IMR-90 (cell line): ENCODE measurements at regions not wholly inside any gene's neighbourhood (a gene's known extent, or its start where the extent isn't known, plus 50 kb on each side); places are given as distances from the start of the nearest gene placed in this dataset.

Source experiments
- ATAC-seq: fragments of 200-7000 bp; cut with Tn5 transposase; 2 replicates; pipeline ENCODE4 v1.9.1; 2020; ENCODE audit warnings: low read depth, mild to moderate bottlenecking, moderate library complexity
- BruUV-seq: library from RNA; stranded (reverse); fragments of 400-500 nt; replicated peaks from 2 replicates; lab custom pipeline; 2021; lab: Mats Ljungman, UMichigan
- CTCF ChIA-PET: fragments of 300-600 bp; formaldehyde crosslinking; extraction: SDS; loops from one replicate; lab custom pipeline; 2021; ENCODE audit warnings: antibody characterized with exemption; lab: Yijun Ruan, JAX
- POLR2A ChIA-PET: fragments of 300-600 bp; sonication (Branson Sonifier 250); formaldehyde crosslinking; loops from one replicate; lab custom pipeline; 2022; ENCODE audit warnings: antibody characterized with exemption; ENCODE audit not compliant: unreplicated experiment; lab: Charles Lee
- DNase-seq: peaks from one replicate; pipeline ENCODE4 v3.0.0; 2013
- H2AFZ ChIP-seq: replicated peaks from 2 replicates; pipeline ENCODE3; 2013; ENCODE audit warnings: low read length, mild to moderate bottlenecking; ENCODE audit not compliant: poor library complexity
- H2AK5ac ChIP-seq: 2 replicates; pipeline ENCODE4 v1.6.1; 2013; ENCODE audit warnings: low read depth, low read length, inconsistent platforms
- H2AK9ac ChIP-seq: replicated peaks from 2 replicates; pipeline ENCODE3; 2013; ENCODE audit warnings: mild to moderate bottlenecking, low read depth, low read length, moderate library complexity; ENCODE audit not compliant: poor library complexity
- H2BK120ac ChIP-seq: 2 replicates; pipeline ENCODE4 v1.6.1; 2013; ENCODE audit warnings: low read depth, low read length, inconsistent platforms
- H2BK15ac ChIP-seq: 3 replicates; pipeline ENCODE4 v1.6.1; 2013; ENCODE audit warnings: low read depth, low read length, inconsistent platforms
- H2BK20ac ChIP-seq: 2 replicates; pipeline ENCODE4 v1.6.1; 2013; ENCODE audit warnings: low read depth, mild to moderate bottlenecking, inconsistent platforms, low read length, moderate library complexity
- H2BK5ac ChIP-seq: 2 replicates; pipeline ENCODE4 v1.6.1; 2013; ENCODE audit warnings: mild to moderate bottlenecking, low read depth, low read length, inconsistent platforms; ENCODE audit not compliant: poor library complexity, severe bottlenecking
- H3K14ac ChIP-seq: replicated peaks from 2 replicates; pipeline ENCODE4 v1.6.1; 2013; ENCODE audit warnings: low read depth, low read length, inconsistent platforms
- H3K18ac ChIP-seq: 2 replicates; pipeline ENCODE4 v1.6.1; 2013; ENCODE audit warnings: low read depth, low read length, control low read depth
- H3K23ac ChIP-seq: 2 replicates; pipeline ENCODE4 v1.6.1; 2013; ENCODE audit warnings: low read depth, low read length, inconsistent platforms
- H3K27ac ChIP-seq: 2 replicates; pipeline ENCODE4 v1.5.1; 2013; ENCODE audit warnings: mild to moderate bottlenecking, control low read depth, low read length; ENCODE audit not compliant: insufficient read depth
- H3K27me3 ChIP-seq: 2 replicates; pipeline ENCODE4 v1.6.1; 2013; ENCODE audit warnings: low read length; ENCODE audit not compliant: control insufficient read depth, insufficient read depth
- H3K36me3 ChIP-seq: 2 replicates; pipeline ENCODE4 v1.6.1; 2013; ENCODE audit warnings: low read length, mixed read lengths; ENCODE audit not compliant: control insufficient read depth, insufficient read depth
- H3K4ac ChIP-seq: 2 replicates; pipeline ENCODE4 v1.6.1; 2013; ENCODE audit warnings: low read depth, low read length, inconsistent platforms
- H3K4me1 ChIP-seq: 2 replicates; pipeline ENCODE4 v1.6.1; 2013; ENCODE audit warnings: low read length, mixed read lengths; ENCODE audit not compliant: control insufficient read depth, insufficient read depth
- H3K4me2 ChIP-seq: 2 replicates; pipeline ENCODE4 v1.6.1; 2013; ENCODE audit warnings: low read depth, mild to moderate bottlenecking, control low read depth, low read length, moderate library complexity
- H3K4me3 ChIP-seq: 2 replicates; pipeline ENCODE4 v1.5.1; 2013; ENCODE audit warnings: low read depth, mild to moderate bottlenecking, control low read depth, low read length, moderate library complexity; ENCODE audit not compliant: insufficient read depth
- H3K56ac ChIP-seq: 2 replicates; pipeline ENCODE4 v1.6.1; 2013; ENCODE audit warnings: low read length, inconsistent platforms; ENCODE audit not compliant: insufficient read depth; ENCODE audit errors: extremely low read depth
- H3K79me1 ChIP-seq, 2 experiments: 2 replicates each; pipeline ENCODE4 v1.6.1; 2013; ENCODE audit warnings: low read length in 2 of 2, inconsistent platforms in 1 of 2, low read depth in 1 of 2
- H3K9ac ChIP-seq: 2 replicates; pipeline ENCODE4 v1.6.1; 2013; ENCODE audit warnings: low read depth, low read length, control low read depth
- H3K9me1 ChIP-seq: 2 replicates; pipeline ENCODE4 v1.6.1; 2013; ENCODE audit warnings: low read length, inconsistent platforms; ENCODE audit not compliant: insufficient read depth
- H3K9me3 ChIP-seq: 2 replicates; pipeline ENCODE4 v1.6.1; 2013; ENCODE audit warnings: low read length; ENCODE audit not compliant: control insufficient read depth, insufficient read depth
- H4K20me1 ChIP-seq: 2 replicates; pipeline ENCODE4 v1.6.1; 2013; ENCODE audit warnings: low read length, inconsistent platforms; ENCODE audit not compliant: insufficient read depth
- H4K5ac ChIP-seq: 2 replicates; pipeline ENCODE4 v1.6.1; 2013; ENCODE audit warnings: mild to moderate bottlenecking, low read depth, low read length, control low read depth
- H4K8ac ChIP-seq, 2 experiments: 2 replicates each; pipeline ENCODE4 v1.6.1; 2013; ENCODE audit warnings: low read depth in 2 of 2, low read length in 2 of 2, control low read depth in 1 of 2, inconsistent platforms in 1 of 2
- H4K91ac ChIP-seq: 2 replicates; pipeline ENCODE4 v1.6.1; 2013; ENCODE audit warnings: low read depth, low read length, inconsistent platforms; ENCODE audit not compliant: insufficient read depth
- BHLHE40 ChIP-seq: fragments of 150-350 bp; IDR thresholded peaks from 2 replicates; pipeline ENCODE4 v1.6.1; 2016; ENCODE audit warnings: mild to moderate bottlenecking, low read depth, low read length
- CEBPB ChIP-seq: IDR thresholded peaks from 2 replicates; pipeline ENCODE4 v1.6.1; 2012; ENCODE audit warnings: low read depth, low read length, improper control_type of control experiment
- FOS ChIP-seq: fragments of 150-350 bp; IDR thresholded peaks from 2 replicates; pipeline ENCODE4 v1.6.1; 2016; ENCODE audit warnings: low read depth, low read length
- MAFK ChIP-seq: IDR thresholded peaks from 2 replicates; pipeline ENCODE4 v1.6.1; 2012; ENCODE audit warnings: low read depth, low read length, improper control_type of control experiment
- NFE2L2 ChIP-seq: fragments of 150-350 bp; IDR thresholded peaks from 2 replicates; pipeline ENCODE4 v1.6.1; 2016; ENCODE audit warnings: low read depth, mild to moderate bottlenecking, low read length
- WGBS, 2 experiments: methylation state at CpG; one replicate each; pipeline versions ENCODE4 v1.1.5 to v1.1.7; 2013; ENCODE audit warnings: missing lambda C conversion rate in 2 of 2; ENCODE audit not compliant: insufficient read length in 1 of 2; ENCODE audit errors: extremely low coverage in 2 of 2; 5-methylcytosine and 5-hydroxymethylcytosine counted together
- dilution Hi-C: fragments of 300-500 bp; cut with HindIII; formaldehyde crosslinking; loops from one replicate; pipeline ENCODE4 v1.14.3; 2018; ENCODE audit warnings: low sequenced_read_pairs; ENCODE audit not compliant: unreplicated experiment
- in situ Hi-C: fragments of 300-500 bp; cut with MboI; formaldehyde crosslinking; loops from 3 replicates; pipeline ENCODE4 v1.14.3; 2019; ENCODE audit warnings: low sequenced_read_pairs, inconsistent platforms, mixed read lengths
- intact Hi-C: fragments of 100-400 bp; cut with micrococcal nuclease; formaldehyde crosslinking; loops from 2 replicates; pipeline ENCODE4 v1.10.0; 2022

DNA sequence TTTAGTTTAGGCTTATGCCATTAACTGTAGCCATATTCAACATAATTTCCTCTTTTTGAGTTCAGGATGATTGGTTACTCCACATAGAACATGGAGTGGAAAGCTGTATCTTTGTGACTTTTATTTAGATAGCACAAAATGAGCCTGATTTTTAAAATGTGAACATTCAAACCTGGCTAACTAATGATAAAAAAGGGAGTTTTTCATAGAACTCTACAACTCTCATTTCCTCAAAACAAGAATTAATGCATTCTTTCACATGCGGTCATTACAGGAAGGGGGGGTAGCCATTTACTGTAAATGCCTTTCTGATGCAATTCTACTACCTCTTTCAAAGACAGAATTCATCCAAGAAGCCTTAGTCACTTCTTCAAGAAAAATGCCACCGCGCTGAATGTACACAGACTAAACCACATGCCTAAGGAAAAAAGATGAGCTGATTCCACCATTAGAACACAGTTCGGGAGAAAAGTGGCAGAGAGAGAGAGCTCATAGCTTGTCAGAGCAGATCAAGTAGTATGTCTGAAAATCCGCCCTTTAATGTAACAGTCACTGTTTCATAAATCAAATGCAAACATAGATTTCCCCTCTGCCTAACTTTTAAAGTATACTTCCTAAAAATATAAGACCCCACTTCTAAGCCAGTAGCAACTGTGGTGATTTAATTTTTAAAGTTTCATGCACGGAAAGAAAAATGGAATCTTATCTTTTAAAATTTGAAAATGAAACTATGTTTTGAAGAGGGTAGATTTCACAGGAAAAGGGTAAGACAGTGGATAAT lies 226.4 kb upstream of the KLF14 start (continued):
- TF ChIP-seq CEBPB, result peak; percentile 99
- TF ChIP-seq BHLHE40, result no peak
- TF ChIP-seq FOS, result peak; percentile 96

GRCh38 chr7:130961128-130961601 lies 227.2 kb upstream of the KLF14 start:
- Histone ChIP-seq H4K5ac (peak overlapping the region; percentile 88), H3K27ac (peak overlapping the region; percentile 91), H2BK15ac (peak overlapping the region; percentile 96), H2BK5ac (peak overlapping the region; percentile 98), H3K9me1 (0 out of 2 replicates have a peak, but pooled peaks cover 8% of the 10 kb centered on the region), H2AFZ (no peak overlapping the region), H3K23ac (peak overlapping the region; percentile 88), H3K4me2 (peak overlapping the region; percentile 66), H3K14ac (peak overlapping the region; percentile 95), H2BK120ac (peak overlapping the region; percentile 98), H3K56ac (peak overlapping the region; percentile 96), H4K91ac (peak overlapping the region; percentile 99), H3K79me1 (peaks cover 33 to 58% of the 10 kb centered on the region in 2 experiments), H3K4me3 (peak overlapping the region; percentile 30; the same call in 1 of the 2 replicates), H3K27me3 (no peaks in the 10 kb centered on the region), H3K4me1 (peaks cover 25% of the 10 kb centered on the region), H3K9me3 (no peaks in the 10 kb centered on the region), H3K9ac (peak overlapping the region; percentile 54), H4K20me1 (no peaks in the 10 kb centered on the region), H2AK5ac (peak overlapping the region; percentile 98), H2BK20ac (peak overlapping the region; percentile 91), H2AK9ac (peak overlapping the region; percentile 61), H3K18ac (peak overlapping the region; percentile 92), H3K36me3 (no peaks in the 10 kb centered on the region; the same call in 1 of the 2 replicates), H3K4ac (peak overlapping the region; percentile 96), H4K8ac (peak overlapping the region; percentile 92 to 97)
- whole genome bisulfite sequencing, 2 experiments, result 71% methylated on average over 4 of the region's 9 CpGs; no CpG with 5 or more reads in 1 of the 2 experiments
- no TSS peak for BruUV-seq
- TF ChIP-seq MAFK (no peak), NFE2L2 (0 out of 2 replicates have a peak, but pooled peaks have one; percentile 12)
- CTCF ChIA-PET, result interaction anchor here (1.3 to 1.4 kb wide), 2 partner anchors 14 to 42 kb away, joined by 3 to 4 read pairs; no protein-coding TSS in a partner anchor
- in situ Hi-C loops (no loop called here), intact Hi-C loops (loop anchor here (5.0 kb wide), 1 partner anchor 76 kb away; no protein-coding TSS in a partner anchor), dilution Hi-C loops (no loop called here)
- peak; percentile 77 for DNase-seq
- peak; percentile 8 for ATAC-seq
- POLR2A ChIA-PET, result interaction anchor here (0.9 to 3.0 kb wide), 4 partner anchors 10 to 57 kb away, joined by 3 to 23 read pairs (median 5); no protein-coding TSS in a partner anchor
